HG03442 (cell line): ENCODE measurements at regions not wholly inside any gene's neighbourhood (a gene's known extent, or its start where the extent isn't known, plus 50 kb on each side); places are given as distances from the start of the nearest gene placed in this dataset.
"Not testable (repeated sequence)": the region's sequence is repeated elsewhere in the genome, so short reads cannot be mapped to it uniquely, and the experiment has no call there.

Experiments
- ATAC-seq: cut with Tn5 transposase; IDR thresholded peaks from one replicate; pipeline ENCODE4 v1.9.1; 2021; ENCODE audit warnings: mild to moderate bottlenecking, moderate library complexity; ENCODE audit not compliant: unreplicated experiment

DNA sequence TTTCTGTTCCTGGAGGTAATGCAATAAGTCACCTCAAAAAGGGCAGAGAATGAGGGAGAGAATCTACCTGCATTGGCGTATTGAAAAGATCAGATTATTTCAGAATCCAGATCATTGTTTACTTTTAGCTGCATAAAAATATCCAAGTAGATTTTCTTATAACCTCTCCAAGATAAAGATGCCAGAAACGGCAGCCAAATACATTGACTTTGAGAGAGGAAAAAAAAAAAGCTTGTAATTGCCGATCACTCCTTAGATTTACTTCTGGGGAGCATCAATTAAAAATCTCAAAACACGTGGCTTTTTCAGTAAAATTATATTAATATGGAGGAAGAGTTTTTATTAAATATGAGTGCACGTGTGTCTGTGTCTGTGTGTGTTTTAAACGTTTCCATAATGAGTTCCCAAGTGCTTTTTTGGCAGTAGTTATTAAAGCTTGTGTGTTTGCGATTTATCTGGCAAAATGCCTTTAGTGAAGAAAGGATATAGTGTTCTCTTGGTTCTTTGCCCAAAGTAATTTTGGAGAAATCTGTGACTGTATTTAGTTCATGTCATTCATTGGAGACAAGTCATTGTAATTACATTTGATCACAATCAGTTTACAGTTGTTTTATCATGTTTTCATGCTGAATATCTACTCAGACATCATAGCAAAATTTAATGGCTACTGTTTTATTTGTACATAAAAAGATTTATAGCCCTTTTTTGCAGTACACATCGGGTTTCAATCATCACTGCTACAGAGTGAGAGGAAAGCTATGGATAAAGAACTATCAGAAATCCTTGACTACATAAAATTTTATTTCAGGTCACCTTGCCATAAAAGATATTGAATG lies 176.1 kb downstream of the TM9SF2 start:
- no peak for ATAC-seq

DNA sequence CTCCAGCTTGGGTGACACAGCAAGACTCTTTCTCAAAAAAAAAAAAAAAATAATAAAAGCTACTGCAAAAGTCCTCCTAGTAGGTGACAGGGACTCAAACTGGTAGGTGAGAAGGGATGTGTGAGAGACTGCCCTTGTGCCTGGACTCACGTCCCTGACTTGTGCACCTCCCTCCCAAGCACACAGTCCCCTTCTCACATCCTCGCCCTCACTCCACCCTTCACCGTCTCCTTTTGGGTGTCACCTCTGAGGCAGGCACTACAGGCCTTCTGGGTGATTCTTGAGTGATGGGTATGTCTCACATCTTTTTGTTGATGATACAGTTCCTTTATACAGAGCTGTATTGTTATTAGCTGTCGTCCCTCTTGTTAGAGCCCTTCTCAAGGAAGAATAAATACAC lies 170.5 kb downstream of the TM9SF2 start:
- ATAC-seq, result no peak

DNA sequence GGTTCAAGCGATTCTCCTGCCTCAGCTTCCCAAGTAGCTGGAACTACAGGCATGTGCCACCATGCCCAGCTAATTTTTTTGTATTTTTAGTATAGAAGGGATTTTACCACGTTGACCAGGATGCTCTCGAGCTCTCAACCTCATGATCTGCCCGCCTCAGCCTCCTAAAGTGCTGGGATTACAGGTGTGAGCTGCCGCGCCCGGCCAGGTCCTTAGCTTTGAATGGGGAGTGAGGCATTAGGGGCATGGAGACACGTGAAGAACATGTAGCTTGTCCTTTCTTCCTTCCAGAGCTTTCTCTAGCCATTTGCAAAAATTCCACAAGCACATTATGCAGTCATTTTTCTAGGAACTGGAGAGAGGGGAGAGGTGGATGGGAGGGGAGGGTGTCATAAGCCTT lies 167.8 kb downstream of the TM9SF2 start:
- ATAC-seq, result not testable (repeated sequence)

DNA sequence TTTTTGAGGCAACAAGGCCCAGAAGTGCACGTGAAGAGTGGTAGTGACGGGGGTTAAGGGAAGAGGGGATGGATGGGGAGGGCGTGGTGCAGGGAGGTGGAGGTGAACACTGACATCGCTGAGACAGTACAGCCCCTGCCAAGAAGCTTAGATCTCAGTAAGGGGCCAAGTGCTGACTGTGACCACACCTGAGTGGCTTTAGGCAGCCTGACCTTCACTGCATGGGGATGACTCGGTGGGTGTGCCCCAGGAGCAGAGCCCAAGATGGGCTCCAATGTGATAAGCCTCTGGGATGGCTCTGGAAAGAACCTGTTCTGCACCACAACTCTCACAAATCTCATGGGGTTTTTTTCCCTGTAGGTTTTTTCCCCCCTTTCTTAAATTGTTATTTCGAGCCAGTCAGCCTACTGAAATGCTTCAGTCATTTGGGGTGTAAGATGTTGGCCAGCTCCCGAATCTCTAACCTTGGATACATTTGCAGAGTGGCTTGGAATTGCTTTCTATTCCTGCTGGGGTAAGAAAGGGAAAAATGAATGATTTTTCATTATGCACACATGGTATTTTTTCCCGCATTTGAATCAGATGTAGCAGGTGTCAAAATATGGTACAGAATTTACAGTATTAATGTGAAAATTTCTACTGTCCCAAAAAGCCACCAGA lies 165.0 kb downstream of the TM9SF2 start:
- no peak for ATAC-seq

DNA sequence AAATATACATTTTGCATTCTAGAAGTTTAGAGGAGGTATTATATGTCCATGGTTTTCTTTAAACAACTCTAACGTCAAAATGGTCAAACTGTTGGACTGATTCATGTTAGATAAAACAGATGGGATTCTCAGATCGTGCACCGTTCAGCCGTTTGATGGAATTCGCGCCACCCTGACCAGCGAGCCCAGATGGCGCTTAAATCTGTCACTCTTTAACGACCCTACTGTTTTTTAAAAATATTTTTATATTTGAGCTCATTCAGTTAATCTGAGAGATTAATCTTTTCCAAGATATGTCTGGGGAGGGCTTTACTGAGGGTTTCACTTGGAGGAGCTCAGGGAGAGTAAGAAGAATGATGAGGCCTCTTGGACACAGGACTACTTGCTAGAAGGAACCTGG lies 164.4 kb downstream of the TM9SF2 start:
- no peak for ATAC-seq

DNA sequence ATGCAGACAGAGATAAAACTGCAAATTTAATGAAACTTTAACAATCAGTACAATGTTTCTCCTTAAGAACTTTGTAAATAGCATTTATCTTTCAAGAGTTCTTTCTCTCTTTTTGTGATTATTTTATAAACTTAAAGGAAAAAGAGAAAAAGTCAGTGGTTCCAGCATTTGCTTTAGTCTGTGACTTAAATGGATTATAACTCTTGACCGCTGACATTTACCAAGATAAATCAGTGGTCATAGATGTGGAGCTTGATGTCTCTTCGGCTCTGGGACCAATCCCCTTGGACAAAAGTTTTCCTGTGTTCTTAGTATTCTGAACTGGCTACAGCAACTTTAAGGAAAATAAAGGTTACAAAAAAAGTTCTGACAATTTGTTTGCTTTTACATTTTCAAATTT lies 162.6 kb downstream of the TM9SF2 start:
- no peak for ATAC-seq

DNA sequence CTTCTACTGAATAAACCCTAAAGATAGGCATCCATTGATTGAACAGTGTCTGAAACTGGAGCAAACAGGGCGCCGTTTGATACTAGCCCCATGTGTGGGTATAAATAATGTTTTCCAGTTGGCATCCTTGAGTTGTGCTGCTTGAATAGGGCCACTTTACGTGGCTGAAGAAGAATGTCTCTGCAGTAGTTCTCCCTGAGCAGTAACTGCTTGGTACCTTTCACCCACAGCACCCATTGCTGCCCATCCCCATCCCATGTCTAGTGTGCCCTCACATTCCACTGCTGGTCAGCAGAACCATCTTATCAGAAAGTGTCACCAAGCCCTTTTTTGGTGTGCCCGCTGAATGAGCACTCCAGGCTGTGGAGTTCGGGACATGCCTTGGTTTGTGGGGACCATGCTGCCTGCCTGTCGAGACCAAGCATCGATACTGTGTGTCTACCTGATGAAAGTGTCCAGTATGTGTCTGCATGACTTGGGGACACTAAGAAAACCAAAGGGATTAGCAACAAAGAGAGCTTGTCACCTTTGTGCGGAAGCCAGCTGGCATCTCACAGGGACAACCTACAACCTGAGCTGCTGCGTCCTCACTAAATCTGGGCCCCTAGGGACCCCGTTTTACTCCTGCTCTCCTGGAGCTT lies 162.0 kb downstream of the TM9SF2 start:
- ATAC-seq, result no peak

DNA sequence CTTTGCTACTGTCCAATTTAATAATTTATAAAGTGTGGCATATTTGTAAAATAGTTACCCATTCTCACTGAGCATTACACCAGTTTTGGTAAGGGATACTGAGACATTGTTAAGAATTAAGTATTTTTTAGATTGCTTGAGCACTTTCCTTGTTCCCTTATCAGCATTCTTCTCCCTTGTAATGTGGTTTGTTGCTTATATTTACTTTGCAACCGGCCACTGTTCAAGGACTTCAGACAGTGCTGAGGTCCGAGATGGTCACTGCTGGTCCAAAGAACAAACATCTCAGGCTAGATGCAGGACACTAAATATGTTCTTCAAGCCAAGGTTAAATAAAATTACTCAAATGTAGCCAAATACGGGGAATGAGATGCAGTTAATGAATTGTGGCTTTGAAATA lies 161.4 kb downstream of the TM9SF2 start:
- no peak for ATAC-seq

DNA sequence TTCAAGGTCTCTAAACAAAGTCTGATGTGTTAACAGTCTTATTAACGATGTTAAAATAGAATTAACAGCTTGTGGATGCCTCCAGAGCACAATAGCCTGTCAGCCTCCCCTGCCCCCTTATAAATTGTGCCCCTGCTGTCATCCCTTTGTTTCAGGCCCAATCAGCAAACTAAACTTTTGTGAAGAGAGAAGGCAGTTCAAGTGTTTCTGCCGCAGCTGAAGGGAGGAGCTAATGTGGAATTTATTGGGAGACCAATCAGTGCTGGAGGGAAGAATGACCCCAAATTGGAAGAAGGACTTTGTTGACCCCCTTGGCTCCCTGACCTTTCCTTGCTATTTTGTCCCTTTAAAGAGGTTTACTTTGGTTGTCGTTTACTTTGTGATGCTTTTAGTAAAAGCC lies 160.5 kb downstream of the TM9SF2 start:
- no peak for ATAC-seq

DNA sequence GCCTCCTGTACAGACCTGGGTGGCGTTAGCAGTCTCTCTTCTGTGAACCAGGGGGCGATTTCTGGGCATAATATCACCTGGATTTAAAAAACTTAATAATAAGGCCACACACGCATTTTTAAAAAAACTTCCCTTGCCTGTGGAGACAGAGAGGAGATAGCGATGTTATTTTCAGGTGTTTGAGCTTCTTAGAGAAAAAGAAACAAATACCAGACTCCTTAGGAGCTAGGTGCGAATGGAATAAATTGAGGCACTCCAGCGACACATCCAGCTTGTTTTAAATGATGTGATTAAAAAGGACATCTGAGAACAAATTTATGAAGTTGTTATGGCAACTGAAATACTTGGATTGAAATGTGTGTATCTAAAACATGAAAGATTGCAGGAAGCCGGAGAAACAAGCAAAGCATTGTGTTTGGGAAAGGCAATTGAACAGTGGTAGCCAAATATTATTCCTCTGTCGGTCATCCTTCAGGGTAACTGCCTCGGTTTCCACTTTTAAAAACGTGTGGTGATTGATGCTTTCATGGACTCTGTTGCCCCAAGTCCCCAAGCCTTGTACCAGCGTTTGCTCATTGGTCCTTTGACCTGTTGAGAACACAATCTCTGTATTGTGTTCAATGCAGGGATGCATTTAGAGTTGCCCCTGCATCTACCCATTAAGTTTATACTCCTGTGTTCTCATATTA lies 158.7 kb downstream of the TM9SF2 start:
- ATAC-seq, result no peak

DNA sequence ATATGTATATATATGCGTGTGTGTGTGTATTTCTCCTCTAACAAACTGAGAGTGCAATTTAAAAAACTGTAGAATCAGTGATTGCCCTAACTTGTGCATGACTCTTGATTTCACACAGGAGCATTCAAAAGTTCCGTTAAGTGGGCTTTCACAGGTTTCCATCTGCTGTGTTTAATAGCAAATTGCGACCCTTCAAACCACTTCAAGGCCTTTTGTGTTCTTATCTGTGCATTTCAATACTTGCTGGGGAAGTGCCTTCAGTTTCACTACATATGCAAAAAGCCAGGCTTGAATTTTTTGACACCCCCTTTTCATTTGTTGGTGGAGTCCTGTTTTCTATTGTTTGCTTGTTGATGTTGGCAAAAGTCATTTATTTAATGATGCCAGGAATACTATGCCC lies 158.0 kb downstream of the TM9SF2 start:
- ATAC-seq, result no peak

DNA sequence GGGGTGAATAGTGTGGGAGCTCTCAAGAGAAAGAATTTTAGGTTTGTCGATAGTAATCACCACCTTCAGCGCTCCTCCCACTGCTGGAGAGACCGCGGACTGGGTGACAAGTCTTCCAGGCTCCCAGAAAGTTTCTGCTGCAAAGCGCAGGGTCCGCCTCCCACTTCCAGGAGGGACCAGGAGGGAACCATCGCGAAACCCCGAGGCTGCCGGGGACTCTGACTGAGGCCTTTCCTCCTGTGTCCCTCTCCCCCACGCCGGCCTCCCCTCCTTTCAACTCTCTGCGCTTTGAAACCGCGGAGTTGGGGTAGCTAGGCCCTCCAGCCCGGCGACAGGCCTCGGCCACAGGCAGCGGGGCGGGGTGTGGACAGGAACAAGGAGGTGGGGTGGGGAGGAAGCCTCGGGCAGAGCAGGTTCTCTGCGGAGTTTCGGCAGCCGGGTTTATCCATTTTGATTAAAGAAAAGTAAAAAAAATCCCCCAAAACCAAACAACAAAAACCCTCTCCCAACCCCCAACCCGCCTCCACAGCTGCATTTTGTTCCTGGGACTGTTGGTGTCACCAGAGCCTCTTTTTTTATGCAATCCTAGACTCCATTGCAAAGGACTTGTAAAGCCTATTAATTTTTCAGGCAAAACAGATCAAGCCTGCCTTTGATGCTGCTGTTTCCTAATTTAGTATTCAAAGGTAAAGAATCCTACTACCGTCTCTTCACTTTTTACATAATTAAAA lies 157.2 kb downstream of the TM9SF2 start:
- ATAC-seq, result no peak

DNA sequence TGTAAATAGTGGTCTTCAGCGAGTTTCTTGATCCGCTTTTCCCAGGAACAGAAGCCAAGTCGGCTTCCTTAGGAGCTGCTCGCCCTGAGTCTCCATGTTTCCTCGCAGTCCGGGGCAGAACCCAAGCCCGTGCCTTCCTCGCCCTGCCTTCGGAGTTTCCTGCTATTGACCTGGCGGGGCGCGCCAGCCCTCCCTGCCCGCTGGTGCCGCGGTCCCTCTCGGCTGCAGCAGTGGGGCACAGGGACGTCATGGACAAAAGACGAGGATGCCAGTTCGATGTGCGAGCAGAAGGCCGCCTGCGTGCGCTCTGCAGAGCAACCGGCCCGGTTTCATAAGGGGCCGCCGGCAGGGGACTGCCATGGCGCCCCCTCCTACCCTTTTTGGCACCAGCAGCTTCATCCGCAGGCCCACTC lies 156.6 kb downstream of the TM9SF2 start:
- ATAC-seq, result no peak

DNA sequence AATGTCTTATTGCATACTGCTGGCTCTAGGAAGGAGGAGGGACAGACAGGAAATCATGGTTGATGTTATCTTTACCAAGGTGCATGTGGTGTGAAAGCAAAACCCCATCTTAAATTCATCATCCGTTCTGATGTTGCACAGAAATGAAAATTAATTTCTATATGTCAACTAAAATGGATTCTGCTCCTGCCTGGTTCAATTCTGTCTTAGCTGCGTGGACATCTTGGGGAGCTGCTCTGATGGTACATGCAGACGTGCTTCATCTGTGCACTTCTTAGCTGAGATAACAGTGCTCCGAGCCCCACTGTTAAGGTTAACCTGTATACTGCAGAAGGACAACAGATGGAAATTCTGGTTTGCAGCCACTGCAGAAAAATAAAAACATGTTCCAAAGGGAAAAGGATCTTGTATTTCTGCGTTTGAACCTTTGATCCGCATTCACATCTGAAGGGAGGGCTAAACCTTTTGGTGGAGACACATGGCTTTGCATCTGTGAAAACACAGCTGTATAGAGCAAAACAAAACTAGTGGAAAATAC lies 155.6 kb downstream of the TM9SF2 start:
- ATAC-seq, result no peak

DNA sequence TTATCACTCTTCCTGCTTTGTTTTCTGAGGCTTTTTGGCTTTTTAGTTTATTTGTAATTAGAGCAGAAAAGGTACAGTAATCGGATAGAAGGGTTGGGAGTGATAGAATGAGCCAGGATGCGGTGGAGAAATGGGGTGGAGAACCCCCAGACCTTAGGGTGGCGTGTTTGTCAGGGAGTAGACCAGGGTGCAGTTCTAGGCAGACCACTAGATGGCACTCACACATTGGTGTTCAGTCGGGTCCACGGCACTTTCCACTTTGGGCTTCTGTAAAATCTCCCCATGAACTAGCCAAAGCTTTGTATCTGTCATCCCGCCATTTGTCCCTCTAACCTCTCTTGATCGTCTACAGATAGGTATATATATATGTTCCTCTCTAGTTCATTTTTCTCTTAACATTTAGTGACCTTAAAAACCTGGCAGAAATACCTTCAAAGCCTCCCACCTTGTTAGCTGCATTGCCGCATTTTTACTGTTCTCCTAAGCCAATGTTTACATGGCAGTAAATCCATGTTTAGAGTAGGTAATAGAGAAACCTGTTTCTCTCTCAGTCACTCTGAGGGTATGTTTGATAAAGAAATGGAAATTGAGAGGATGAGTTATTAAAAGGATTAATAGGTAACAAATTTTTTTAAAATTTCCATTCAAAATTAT lies 154.9 kb downstream of the TM9SF2 start:
- peak; percentile 59 for ATAC-seq

DNA sequence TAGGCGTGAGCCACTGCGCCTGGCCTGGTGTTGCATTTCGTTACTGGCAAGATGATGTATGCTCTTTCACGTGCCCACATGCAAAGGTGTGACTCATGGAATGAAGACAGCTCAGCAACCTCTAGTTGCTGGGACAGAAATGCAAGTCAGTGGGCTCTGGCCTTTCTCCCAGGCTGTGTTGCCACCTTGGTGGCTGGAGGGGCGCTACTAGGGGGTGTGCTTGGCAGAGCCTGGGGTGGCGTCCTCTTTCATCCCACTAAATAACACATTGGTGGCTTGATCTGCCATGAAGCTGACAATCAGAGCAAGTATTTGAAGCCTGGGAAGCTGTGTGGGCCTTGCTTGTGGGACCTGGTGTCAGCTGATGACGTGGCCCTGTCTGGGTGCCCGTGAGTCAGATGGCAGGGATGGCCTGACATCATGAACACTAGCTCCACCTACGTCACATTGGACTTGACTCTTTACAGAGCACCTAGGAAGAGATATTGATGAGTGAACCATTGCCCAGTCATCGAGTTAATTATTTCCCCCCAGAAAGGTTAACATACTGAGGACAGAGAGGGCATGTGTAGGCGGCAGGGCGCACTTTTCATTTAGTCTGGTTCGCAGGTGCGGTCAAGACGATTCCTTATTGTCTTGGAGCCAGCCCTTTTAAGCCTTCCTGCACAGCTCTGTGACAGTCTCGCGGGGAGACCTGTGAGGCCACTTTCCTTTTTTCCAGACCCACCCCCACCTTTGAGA lies 154.2 kb downstream of the TM9SF2 start:
- ATAC-seq, result no peak

DNA sequence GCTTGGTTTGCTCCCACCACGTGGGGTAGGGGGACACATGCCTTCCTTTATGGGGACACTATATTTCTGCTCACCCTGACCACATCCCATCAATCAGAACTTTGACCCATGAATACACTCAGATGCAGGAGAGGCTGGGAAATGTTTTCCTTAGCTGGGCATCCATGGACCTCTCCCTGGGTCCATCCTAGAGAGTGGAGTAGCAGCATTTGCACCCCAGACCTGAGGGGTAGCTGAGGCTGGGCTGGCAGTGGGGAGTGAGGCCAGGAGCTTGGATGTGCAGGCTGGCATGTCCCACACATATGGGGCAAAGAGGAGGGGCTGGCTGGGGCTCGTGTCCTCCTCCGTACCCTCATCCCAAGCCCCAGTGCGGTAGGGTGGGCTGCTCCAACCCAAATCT lies 152.8 kb downstream of the TM9SF2 start:
- ATAC-seq, result no peak

DNA sequence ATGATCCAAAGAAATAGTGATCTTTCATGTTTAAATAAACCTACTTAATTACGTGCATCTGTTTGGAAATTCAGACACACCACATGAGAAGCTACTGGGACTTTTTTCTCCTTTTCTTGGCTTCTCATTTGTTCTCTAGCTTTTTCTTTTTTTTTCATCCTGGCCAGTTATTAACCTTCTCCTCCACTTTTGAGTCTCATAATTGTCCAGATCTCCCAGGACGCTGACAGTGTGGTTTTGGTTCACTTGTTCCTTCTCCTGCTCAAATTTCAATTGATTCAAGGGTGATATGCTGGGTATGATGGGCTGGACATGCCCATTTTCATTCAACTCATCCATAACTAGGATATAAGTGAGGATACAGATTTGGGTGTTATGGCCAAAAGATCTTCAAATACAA lies 152.3 kb downstream of the TM9SF2 start:
- ATAC-seq, result no peak

DNA sequence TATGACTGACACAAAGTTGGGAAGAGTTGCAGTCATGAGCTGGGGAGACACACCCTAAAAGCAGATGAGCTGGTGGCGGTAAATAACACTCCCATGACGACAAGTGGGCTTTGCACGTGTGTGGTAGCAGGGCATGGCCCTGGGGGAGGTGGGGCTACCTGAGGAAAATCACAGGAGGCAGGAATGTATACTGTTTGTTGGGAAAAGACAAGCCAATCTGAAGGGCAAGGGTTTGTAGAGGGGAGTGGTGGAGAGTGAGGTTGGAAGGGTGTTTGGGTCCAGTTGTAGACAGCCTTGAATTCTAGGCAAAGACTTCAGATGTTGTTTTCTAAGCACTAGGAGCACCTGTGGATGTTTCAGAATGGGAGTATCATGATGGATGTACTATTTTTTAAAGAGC lies 151.6 kb downstream of the TM9SF2 start:
- ATAC-seq, result no peak
